ENCODE measurements at regions not wholly inside any gene's neighbourhood (a gene's known extent, or its start where the extent isn't known, plus 50 kb on each side); places are given as distances from the start of the nearest gene placed in this dataset.

- DNase-seq (ENCODE audit: extremely low read depth, low read depth), result no peak
- H3K4me3 ChIP-seq (replicated peaks; ENCODE audit: low read depth, low read length), result no peak overlapping the region
- TF ChIP-seq CTCF (IDR thresholded peaks at IDR 0.05; ENCODE audit: low read depth, low read length, missing control alignments), result no peak
Measured at GRCh38 chr9:108554831-108555230, 301.0 kb downstream of the ACTL7B start.

GRCh38 chr9:108553111-108553635 lies 302.6 kb downstream of the ACTL7B start:
- no peak overlapping the region for H3K4me3 ChIP-seq (replicated peaks; ENCODE audit: low read depth, low read length)
- no peak for TF ChIP-seq CTCF (IDR thresholded peaks at IDR 0.05; ENCODE audit: low read depth, low read length, missing control alignments)
- DNase-seq (ENCODE audit: extremely low read depth, low read depth), result no peak

- TF ChIP-seq CTCF (IDR thresholded peaks at IDR 0.05; ENCODE audit: low read depth, low read length, missing control alignments), result no peak
- DNase-seq (ENCODE audit: extremely low read depth, low read depth), result no peak
- H3K4me3 ChIP-seq (replicated peaks; ENCODE audit: low read depth, low read length), result no peak overlapping the region
Measured at GRCh38 chr9:108552459-108553040, 303.2 kb downstream of the ACTL7B start.

GRCh38 chr9:108551030-108551841 lies 304.6 kb downstream of the ACTL7B start:
- no peak overlapping the region for H3K4me3 ChIP-seq (replicated peaks; ENCODE audit: low read depth, low read length)

GRCh38 chr9:108550106-108550505 lies 305.7 kb downstream of the ACTL7B start:
- TF ChIP-seq CTCF (IDR thresholded peaks at IDR 0.05; ENCODE audit: low read depth, low read length, missing control alignments), result no peak
- H3K4me3 ChIP-seq (replicated peaks; ENCODE audit: low read depth, low read length), result no peak overlapping the region
- DNase-seq (ENCODE audit: extremely low read depth, low read depth), result no peak

More at GRCh38 chr9:108551030-108551841, 304.6 kb downstream of the ACTL7B start:
- peak; percentile 72 for DNase-seq (ENCODE audit: extremely low read depth, low read depth)
- no peak for TF ChIP-seq CTCF (IDR thresholded peaks at IDR 0.05; ENCODE audit: low read depth, low read length, missing control alignments)

GRCh38 chr9:108549184-108549583 lies 306.6 kb downstream of the ACTL7B start:
- DNase-seq (ENCODE audit: extremely low read depth, low read depth), result no peak
- TF ChIP-seq CTCF (IDR thresholded peaks at IDR 0.05; ENCODE audit: low read depth, low read length, missing control alignments), result no peak
- H3K4me3 ChIP-seq (replicated peaks; ENCODE audit: low read depth, low read length), result no peak overlapping the region

Measured in HFF-Myc (cell line).